ENCODE measurements at regions not wholly inside any gene's neighbourhood (a gene's known extent, or its start where the extent isn't known, plus 50 kb on each side); places are given as distances from the start of the nearest gene placed in this dataset.

- 72 to 81% methylated on average over 3 of the region's 3 CpGs for WGBS, 2 donors (ENCODE audit: low coverage in 1 of 2)
- Histone ChIP-seq H3K4me3 (no peak overlapping the region), H3K4me1 (peaks cover 0 to 5% (median 2%) of the 10 kb centered on the region in 4 donors), H3K36me3 (no peaks in the 10 kb centered on the region), H3K27ac (no peak overlapping the region), H3K9me3 (no peaks in the 10 kb centered on the region), H3K27me3 (no peaks in the 10 kb centered on the region)
- TF ChIP-seq POLR2A (IDR thresholded peaks at IDR 0.05) (no peak), POLR2AphosphoS5 (IDR thresholded peaks at IDR 0.05) (no peak), EP300 (IDR thresholded peaks at IDR 0.05; ENCODE audit: low read depth) (no peak)
- TF ChIP-seq, protein P1, sequence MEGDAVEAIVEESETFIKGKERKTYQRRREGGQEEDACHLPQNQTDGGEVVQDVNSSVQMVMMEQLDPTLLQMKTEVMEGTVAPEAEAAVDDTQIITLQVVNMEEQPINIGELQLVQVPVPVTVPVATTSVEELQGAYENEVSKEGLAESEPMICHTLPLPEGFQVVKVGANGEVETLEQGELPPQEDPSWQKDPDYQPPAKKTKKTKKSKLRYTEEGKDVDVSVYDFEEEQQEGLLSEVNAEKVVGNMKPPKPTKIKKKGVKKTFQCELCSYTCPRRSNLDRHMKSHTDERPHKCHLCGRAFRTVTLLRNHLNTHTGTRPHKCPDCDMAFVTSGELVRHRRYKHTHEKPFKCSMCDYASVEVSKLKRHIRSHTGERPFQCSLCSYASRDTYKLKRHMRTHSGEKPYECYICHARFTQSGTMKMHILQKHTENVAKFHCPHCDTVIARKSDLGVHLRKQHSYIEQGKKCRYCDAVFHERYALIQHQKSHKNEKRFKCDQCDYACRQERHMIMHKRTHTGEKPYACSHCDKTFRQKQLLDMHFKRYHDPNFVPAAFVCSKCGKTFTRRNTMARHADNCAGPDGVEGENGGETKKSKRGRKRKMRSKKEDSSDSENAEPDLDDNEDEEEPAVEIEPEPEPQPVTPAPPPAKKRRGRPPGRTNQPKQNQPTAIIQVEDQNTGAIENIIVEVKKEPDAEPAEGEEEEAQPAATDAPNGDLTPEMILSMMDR (IDR thresholded peaks at IDR 0.05): no peak
- intact Hi-C loops (cut with DNase I; ENCODE audit: low total_unique reads): no loop called here
- in situ Hi-C loops (cut with MboI; ENCODE audit: low pct_ligation_motif_present in 1 of 4, low pct_unique_long_range_greater_than_20kb in 1 of 4, low sequenced_read_pairs in 3 of 4): no loop called here
- no peak for DNase-seq
Measured at GRCh38 chr6:22903826-22904225, 334.5 kb downstream of the HDGFL1 start.

DNA sequence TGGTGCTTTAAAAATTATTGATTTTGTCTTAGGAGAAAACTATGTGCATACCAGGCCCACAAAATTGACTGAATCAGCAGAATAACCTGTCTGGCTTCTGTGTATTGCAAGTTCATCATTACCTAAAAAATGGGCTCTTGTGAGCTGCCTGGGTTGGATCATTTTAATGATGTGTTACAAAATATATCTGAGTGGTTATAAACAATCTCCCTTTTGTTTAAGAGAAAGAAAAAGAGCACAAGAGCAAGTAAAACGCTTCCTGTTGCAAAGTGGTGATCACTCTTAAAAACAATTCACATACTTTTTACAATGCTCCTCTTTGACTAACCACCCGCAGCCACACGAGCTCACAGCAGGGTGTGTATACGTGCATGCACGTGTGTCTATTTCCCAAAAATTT, 335.1 kb downstream of the HDGFL1 start:
- TF ChIP-seq, protein P1 (IDR thresholded peaks at IDR 0.05): no peak
- TF ChIP-seq POLR2AphosphoS5 (IDR thresholded peaks at IDR 0.05): peak; percentile 14 to 64 (median 44)
- Histone ChIP-seq H3K4me1 (peaks cover 0 to 5% (median 2%) of the 10 kb centered on the region in 4 donors), H3K4me3 (no peak overlapping the region), H3K9me3 (no peaks in the 10 kb centered on the region), H3K27me3 (no peaks in the 10 kb centered on the region), H3K27ac (no peak overlapping the region), H3K36me3 (no peaks in the 10 kb centered on the region)
- 22 to 29% methylated on average over 5 of the region's 5 CpGs for WGBS, 2 donors (ENCODE audit: low coverage in 1 of 2)
- no peak for DNase-seq
- intact Hi-C loops (cut with DNase I; ENCODE audit: low total_unique reads): no loop called here
- in situ Hi-C loops (cut with MboI; ENCODE audit: low pct_ligation_motif_present in 1 of 4, low pct_unique_long_range_greater_than_20kb in 1 of 4, low sequenced_read_pairs in 3 of 4): no loop called here

DNA sequence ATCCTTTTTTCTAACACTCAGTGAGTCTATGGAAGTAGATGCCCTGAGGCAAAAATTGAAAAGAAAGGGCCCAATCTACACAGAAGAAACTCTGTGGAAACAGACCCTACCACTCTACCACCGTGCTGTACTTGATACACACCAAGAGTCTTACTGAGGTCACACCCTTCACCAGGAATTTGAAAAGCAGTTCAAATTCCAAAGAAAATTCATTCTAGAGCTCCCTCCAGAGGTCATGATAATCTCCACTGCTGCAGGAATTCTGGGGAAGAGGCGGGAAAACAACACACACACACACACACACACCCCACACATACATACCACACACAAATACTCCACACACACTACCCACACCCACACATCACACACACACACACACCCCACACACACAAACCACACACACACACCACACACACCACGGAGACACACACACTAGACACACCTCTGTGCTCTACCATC, 336.8 kb downstream of the HDGFL1 start:
- H3K36me3 ChIP-seq: no peaks in the 10 kb centered on the region
- no peak for DNase-seq
- intact Hi-C loops (cut with DNase I; ENCODE audit: low total_unique reads): no loop called here
- no peaks in the 10 kb centered on the region for H3K27me3 ChIP-seq
- 40 to 47% methylated on average over 1 to 3 of the region's 3 CpGs for WGBS, 2 donors (ENCODE audit: low coverage in 1 of 2)
- H3K4me3 ChIP-seq: no peak overlapping the region
- H3K4me1 ChIP-seq: peaks cover 0 to 5% (median 2%) of the 10 kb centered on the region in 4 donors
- H3K27ac ChIP-seq: no peak overlapping the region
- in situ Hi-C loops (cut with MboI; ENCODE audit: low pct_ligation_motif_present in 1 of 4, low pct_unique_long_range_greater_than_20kb in 1 of 4, low sequenced_read_pairs in 3 of 4): no loop called here
- H3K9me3 ChIP-seq: no peaks in the 10 kb centered on the region
- TF ChIP-seq EP300 (IDR thresholded peaks at IDR 0.05; ENCODE audit: low read depth) (no peak), POLR2AphosphoS5 (IDR thresholded peaks at IDR 0.05) (no peak), POLR2A (IDR thresholded peaks at IDR 0.05) (no peak)
- TF ChIP-seq, protein P1 (IDR thresholded peaks at IDR 0.05): no peak

DNA sequence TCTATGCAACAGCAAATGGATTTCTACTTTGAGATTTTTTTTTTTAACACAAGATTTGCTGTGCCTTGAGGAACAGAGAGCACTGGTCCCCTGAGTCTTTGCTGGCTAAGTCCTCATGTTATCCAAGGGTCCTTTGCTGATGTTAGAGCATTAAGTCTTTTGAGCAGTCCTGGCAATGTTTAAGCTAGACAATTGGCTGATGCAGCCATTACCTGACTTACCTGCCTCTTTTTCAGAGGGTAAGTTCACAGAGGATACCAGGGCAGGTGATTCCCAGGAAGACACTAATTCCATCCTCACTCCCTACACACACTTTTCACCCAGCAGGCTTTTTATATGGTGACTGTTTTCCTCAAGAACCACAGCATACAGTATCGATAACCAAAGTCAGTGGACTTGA, 337.7 kb downstream of the HDGFL1 start:
- intact Hi-C loops (cut with DNase I; ENCODE audit: low total_unique reads): no loop called here
- peaks cover 0 to 5% (median 2%) of the 10 kb centered on the region in 4 donors for H3K4me1 ChIP-seq
- H3K27ac ChIP-seq: no peak overlapping the region
- no peak for TF ChIP-seq POLR2A (IDR thresholded peaks at IDR 0.05)
- TF ChIP-seq, protein P1 (IDR thresholded peaks at IDR 0.05): no peak
- no peaks in the 10 kb centered on the region for H3K9me3 ChIP-seq
- DNase-seq: no peak
- no peak overlapping the region for H3K4me3 ChIP-seq
- WGBS, 2 donors (ENCODE audit: low coverage in 1 of 2): 86 to 100% methylated on average over 1 of the region's 1 CpG
- in situ Hi-C loops (cut with MboI; ENCODE audit: low pct_ligation_motif_present in 1 of 4, low pct_unique_long_range_greater_than_20kb in 1 of 4, low sequenced_read_pairs in 3 of 4): no loop called here
- H3K36me3 ChIP-seq: no peaks in the 10 kb centered on the region
- no peaks in the 10 kb centered on the region for H3K27me3 ChIP-seq

Measured in transverse colon (tissue), 4 donors.